ENCODE measurements at regions not wholly inside any gene's neighbourhood (a gene's known extent, or its start where the extent isn't known, plus 50 kb on each side); places are given as distances from the start of the nearest gene placed in this dataset.

- TF ChIP-seq MAX (IDR thresholded peaks at IDR 0.05) (no peak), TCF12 (IDR thresholded peaks at IDR 0.05; ENCODE audit: low read depth) (no peak), TAF1 (IDR thresholded peaks at IDR 0.05; ENCODE audit: low read depth) (no peak), ZBTB7A (IDR thresholded peaks at IDR 0.05; ENCODE audit: low read depth) (no peak), CEBPB (IDR thresholded peaks at IDR 0.05) (no peak), FOXM1 (IDR thresholded peaks at IDR 0.05; ENCODE audit: borderline replicate concordance, low read depth) (no peak), TEAD4 (IDR thresholded peaks at IDR 0.05) (no peak), EGR1 (IDR thresholded peaks at IDR 0.05) (no peak), CREB1 (IDR thresholded peaks at IDR 0.05; ENCODE audit: low read depth) (no peak), EP300 (IDR thresholded peaks at IDR 0.05; ENCODE audit: borderline replicate concordance) (no peak)
Measured at GRCh38 chr3:109874896-109875708, 537.8 kb upstream of the DPPA4 start.

GRCh38 chr3:109882144-109882543 is 544.8 kb upstream of the DPPA4 start:
- TF ChIP-seq, protein P1, sequence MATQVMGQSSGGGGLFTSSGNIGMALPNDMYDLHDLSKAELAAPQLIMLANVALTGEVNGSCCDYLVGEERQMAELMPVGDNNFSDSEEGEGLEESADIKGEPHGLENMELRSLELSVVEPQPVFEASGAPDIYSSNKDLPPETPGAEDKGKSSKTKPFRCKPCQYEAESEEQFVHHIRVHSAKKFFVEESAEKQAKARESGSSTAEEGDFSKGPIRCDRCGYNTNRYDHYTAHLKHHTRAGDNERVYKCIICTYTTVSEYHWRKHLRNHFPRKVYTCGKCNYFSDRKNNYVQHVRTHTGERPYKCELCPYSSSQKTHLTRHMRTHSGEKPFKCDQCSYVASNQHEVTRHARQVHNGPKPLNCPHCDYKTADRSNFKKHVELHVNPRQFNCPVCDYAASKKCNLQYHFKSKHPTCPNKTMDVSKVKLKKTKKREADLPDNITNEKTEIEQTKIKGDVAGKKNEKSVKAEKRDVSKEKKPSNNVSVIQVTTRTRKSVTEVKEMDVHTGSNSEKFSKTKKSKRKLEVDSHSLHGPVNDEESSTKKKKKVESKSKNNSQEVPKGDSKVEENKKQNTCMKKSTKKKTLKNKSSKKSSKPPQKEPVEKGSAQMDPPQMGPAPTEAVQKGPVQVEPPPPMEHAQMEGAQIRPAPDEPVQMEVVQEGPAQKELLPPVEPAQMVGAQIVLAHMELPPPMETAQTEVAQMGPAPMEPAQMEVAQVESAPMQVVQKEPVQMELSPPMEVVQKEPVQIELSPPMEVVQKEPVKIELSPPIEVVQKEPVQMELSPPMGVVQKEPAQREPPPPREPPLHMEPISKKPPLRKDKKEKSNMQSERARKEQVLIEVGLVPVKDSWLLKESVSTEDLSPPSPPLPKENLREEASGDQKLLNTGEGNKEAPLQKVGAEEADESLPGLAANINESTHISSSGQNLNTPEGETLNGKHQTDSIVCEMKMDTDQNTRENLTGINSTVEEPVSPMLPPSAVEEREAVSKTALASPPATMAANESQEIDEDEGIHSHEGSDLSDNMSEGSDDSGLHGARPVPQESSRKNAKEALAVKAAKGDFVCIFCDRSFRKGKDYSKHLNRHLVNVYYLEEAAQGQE (IDR thresholded peaks at IDR 0.05; ENCODE audit: low read depth) = no peak
- TF ChIP-seq EGR1 (IDR thresholded peaks at IDR 0.05) (no peak), NFIC (IDR thresholded peaks at IDR 0.05) (no peak), MAX (IDR thresholded peaks at IDR 0.05) (no peak), EP300 (IDR thresholded peaks at IDR 0.05; ENCODE audit: borderline replicate concordance) (no peak), TEAD4 (IDR thresholded peaks at IDR 0.05) (no peak), RAD21 (IDR thresholded peaks at IDR 0.05; ENCODE audit: low read depth) (no peak), TAF1 (IDR thresholded peaks at IDR 0.05; ENCODE audit: low read depth) (no peak), FOXM1 (IDR thresholded peaks at IDR 0.05; ENCODE audit: borderline replicate concordance, low read depth) (no peak), CEBPB (IDR thresholded peaks at IDR 0.05) (no peak), YY1 (IDR thresholded peaks at IDR 0.05; ENCODE audit: low read depth) (no peak), TCF12 (IDR thresholded peaks at IDR 0.05; ENCODE audit: low read depth) (no peak), CREB1 (IDR thresholded peaks at IDR 0.05; ENCODE audit: low read depth) (no peak), ZBTB7A (IDR thresholded peaks at IDR 0.05; ENCODE audit: low read depth) (no peak)
- TF ChIP-seq, protein P2, sequence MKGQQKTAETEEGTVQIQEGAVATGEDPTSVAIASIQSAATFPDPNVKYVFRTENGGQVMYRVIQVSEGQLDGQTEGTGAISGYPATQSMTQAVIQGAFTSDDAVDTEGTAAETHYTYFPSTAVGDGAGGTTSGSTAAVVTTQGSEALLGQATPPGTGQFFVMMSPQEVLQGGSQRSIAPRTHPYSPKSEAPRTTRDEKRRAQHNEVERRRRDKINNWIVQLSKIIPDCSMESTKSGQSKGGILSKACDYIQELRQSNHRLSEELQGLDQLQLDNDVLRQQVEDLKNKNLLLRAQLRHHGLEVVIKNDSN (IDR thresholded peaks at IDR 0.05) = no peak

GRCh38 chr3:109887293-109887692 is 549.9 kb upstream of the DPPA4 start:
- no peak for TF ChIP-seq ZBTB7A (IDR thresholded peaks at IDR 0.05; ENCODE audit: low read depth)
- no peak for TF ChIP-seq CREB1 (IDR thresholded peaks at IDR 0.05; ENCODE audit: low read depth)
- TF ChIP-seq EGR1 (IDR thresholded peaks at IDR 0.05) = no peak
- TF ChIP-seq EP300 (IDR thresholded peaks at IDR 0.05; ENCODE audit: borderline replicate concordance) = no peak
- no peak for TF ChIP-seq FOXM1 (IDR thresholded peaks at IDR 0.05; ENCODE audit: borderline replicate concordance, low read depth)

GRCh38 chr3:109888026-109888425 is 550.7 kb upstream of the DPPA4 start:
- no peak for TF ChIP-seq TEAD4 (IDR thresholded peaks at IDR 0.05)

- TF ChIP-seq EP300 (IDR thresholded peaks at IDR 0.05; ENCODE audit: borderline replicate concordance) (no peak), NFIC (IDR thresholded peaks at IDR 0.05) (no peak), EGR1 (IDR thresholded peaks at IDR 0.05) (no peak), FOXM1 (IDR thresholded peaks at IDR 0.05; ENCODE audit: borderline replicate concordance, low read depth) (no peak), TEAD4 (IDR thresholded peaks at IDR 0.05) (no peak), YY1 (IDR thresholded peaks at IDR 0.05; ENCODE audit: low read depth) (no peak), CEBPB (IDR thresholded peaks at IDR 0.05) (no peak), TCF12 (IDR thresholded peaks at IDR 0.05; ENCODE audit: low read depth) (no peak), TAF1 (IDR thresholded peaks at IDR 0.05; ENCODE audit: low read depth) (no peak), MAX (IDR thresholded peaks at IDR 0.05) (no peak), RAD21 (IDR thresholded peaks at IDR 0.05; ENCODE audit: low read depth) (no peak), ZBTB7A (IDR thresholded peaks at IDR 0.05; ENCODE audit: low read depth) (no peak), CREB1 (IDR thresholded peaks at IDR 0.05; ENCODE audit: low read depth) (no peak)
- TF ChIP-seq, protein P1 (IDR thresholded peaks at IDR 0.05; ENCODE audit: low read depth) = no peak
- TF ChIP-seq, protein P2 (IDR thresholded peaks at IDR 0.05) = no peak
Measured at GRCh38 chr3:109897734-109898133, 560.4 kb upstream of the DPPA4 start.

Data from Ishikawa (cell line).